Left ventricle myocardium inferior (tissue), 1 donor: ENCODE measurements at regions not wholly inside any gene's neighbourhood (a gene's known extent, or its start where the extent isn't known, plus 50 kb on each side); places are given as distances from the start of the nearest gene placed in this dataset.
"Not testable (repeated sequence)": the region's sequence is repeated elsewhere in the genome, so short reads cannot be mapped to it uniquely, and the experiment has no call there.

Source experiments
- DNase-seq: peaks from one replicate; pipeline ENCODE4 v3.0.0-alpha.2; 2020
- H3K27ac ChIP-seq: fragments of 200-600 bp; replicated peaks from 2 replicates; pipeline ENCODE4 v1.8.0; 2021
- H3K27me3 ChIP-seq: fragments of 200-600 bp; 2 replicates; pipeline ENCODE4 v1.8.0; 2021; ENCODE audit warnings: low read depth
- H3K36me3 ChIP-seq: fragments of 200-600 bp; 2 replicates; pipeline ENCODE4 v1.8.0; 2021
- H3K4me1 ChIP-seq: fragments of 200-600 bp; 2 replicates; pipeline ENCODE4 v1.8.0; 2021
- H3K4me3 ChIP-seq: fragments of 200-600 bp; 2 replicates; pipeline ENCODE4 v1.8.0; 2021; ENCODE audit warnings: mild to moderate bottlenecking, moderate library complexity
- H3K9me3 ChIP-seq: fragments of 200-600 bp; replicated peaks from 2 replicates; pipeline ENCODE4 v1.8.0; 2021
- intact Hi-C: fragments of 100-400 bp; cut with micrococcal nuclease; formaldehyde crosslinking; loops from one replicate; pipeline ENCODE4 v1.11.0; 2022
- donor health status: DM: no; HTN: yes; CAD: no; lungs with severe emphysema.

- H3K27me3 ChIP-seq, intact Hi-C loops, H3K4me3 ChIP-seq, H3K27ac ChIP-seq, H3K4me1 ChIP-seq, H3K9me3 ChIP-seq, H3K36me3 ChIP-seq, DNase-seq: not testable (repeated sequence)
Observed at GRCh38 chr16:16448423-16448822, 69.5 kb downstream of the NPIPA7 start.

- intact Hi-C loops, H3K9me3 ChIP-seq, H3K4me1 ChIP-seq: not testable (repeated sequence)
Observed at GRCh38 chr16:16449712-16450237, 70.8 kb downstream of the NPIPA7 start.

GRCh38 chr16:16451721-16452410 is 72.9 kb downstream of the NPIPA7 start:
- H3K9me3 ChIP-seq, DNase-seq, H3K27ac ChIP-seq, H3K4me3 ChIP-seq, H3K4me1 ChIP-seq, H3K36me3 ChIP-seq, intact Hi-C loops, H3K27me3 ChIP-seq: not testable (repeated sequence)

More at GRCh38 chr16:16449712-16450237, 70.8 kb downstream of the NPIPA7 start:
- H3K4me3 ChIP-seq, H3K27ac ChIP-seq, H3K27me3 ChIP-seq, DNase-seq, H3K36me3 ChIP-seq: not testable (repeated sequence)

GRCh38 chr16:16458579-16458978 is 79.6 kb downstream of the NPIPA7 start:
- intact Hi-C loops, H3K4me1 ChIP-seq, H3K4me3 ChIP-seq, H3K36me3 ChIP-seq, H3K27me3 ChIP-seq, DNase-seq, H3K9me3 ChIP-seq, H3K27ac ChIP-seq: not testable (repeated sequence)

- H3K27me3 ChIP-seq, DNase-seq, H3K27ac ChIP-seq, H3K4me3 ChIP-seq, intact Hi-C loops, H3K9me3 ChIP-seq, H3K36me3 ChIP-seq, H3K4me1 ChIP-seq: not testable (repeated sequence)
Observed at GRCh38 chr16:16463792-16464191, 84.9 kb downstream of the NPIPA7 start.

- intact Hi-C loops, H3K4me3 ChIP-seq, DNase-seq, H3K9me3 ChIP-seq, H3K27me3 ChIP-seq, H3K27ac ChIP-seq, H3K36me3 ChIP-seq, H3K4me1 ChIP-seq: not testable (repeated sequence)
Observed at GRCh38 chr16:16488919-16489318, 110.0 kb downstream of the NPIPA7 start.

GRCh38 chr16:16489466-16489865 is 110.5 kb downstream of the NPIPA7 start:
- H3K27me3 ChIP-seq, H3K4me1 ChIP-seq, H3K4me3 ChIP-seq, intact Hi-C loops, H3K36me3 ChIP-seq, DNase-seq, H3K9me3 ChIP-seq, H3K27ac ChIP-seq: not testable (repeated sequence)

GRCh38 chr16:16494114-16494513 is 115.2 kb downstream of the NPIPA7 start:
- H3K27ac ChIP-seq, H3K4me1 ChIP-seq, H3K27me3 ChIP-seq, H3K36me3 ChIP-seq, H3K9me3 ChIP-seq, DNase-seq, intact Hi-C loops, H3K4me3 ChIP-seq: not testable (repeated sequence)

GRCh38 chr16:16494998-16495397 is 116.1 kb downstream of the NPIPA7 start:
- H3K27ac ChIP-seq, H3K27me3 ChIP-seq, H3K4me1 ChIP-seq, H3K36me3 ChIP-seq, H3K4me3 ChIP-seq, DNase-seq, intact Hi-C loops, H3K9me3 ChIP-seq: not testable (repeated sequence)

GRCh38 chr16:16499875-16500274 is 120.9 kb downstream of the NPIPA7 start:
- DNase-seq, H3K9me3 ChIP-seq, H3K4me3 ChIP-seq, H3K27me3 ChIP-seq, H3K27ac ChIP-seq, intact Hi-C loops, H3K4me1 ChIP-seq, H3K36me3 ChIP-seq: not testable (repeated sequence)

GRCh38 chr16:16507041-16507440 is 128.1 kb downstream of the NPIPA7 start:
- H3K36me3 ChIP-seq, DNase-seq, intact Hi-C loops, H3K27ac ChIP-seq, H3K27me3 ChIP-seq, H3K4me1 ChIP-seq, H3K4me3 ChIP-seq, H3K9me3 ChIP-seq: not testable (repeated sequence)

GRCh38 chr16:16508344-16508743 is 129.4 kb downstream of the NPIPA7 start:
- H3K27me3 ChIP-seq, DNase-seq, intact Hi-C loops, H3K27ac ChIP-seq, H3K4me1 ChIP-seq, H3K4me3 ChIP-seq, H3K9me3 ChIP-seq, H3K36me3 ChIP-seq: not testable (repeated sequence)

- H3K27me3 ChIP-seq, intact Hi-C loops, H3K27ac ChIP-seq, H3K9me3 ChIP-seq, H3K4me1 ChIP-seq, H3K4me3 ChIP-seq, H3K36me3 ChIP-seq, DNase-seq: not testable (repeated sequence)
Observed at GRCh38 chr16:16519395-16519794, 140.5 kb downstream of the NPIPA7 start.

GRCh38 chr16:16521239-16522002 is 142.5 kb downstream of the NPIPA7 start:
- H3K4me1 ChIP-seq, H3K27me3 ChIP-seq, DNase-seq, intact Hi-C loops, H3K9me3 ChIP-seq, H3K27ac ChIP-seq, H3K36me3 ChIP-seq, H3K4me3 ChIP-seq: not testable (repeated sequence)
